ENCODE measurements at regions not wholly inside any gene's neighbourhood (a gene's known extent, or its start where the extent isn't known, plus 50 kb on each side); places are given as distances from the start of the nearest gene placed in this dataset.
A peak's percentile ranks its signal among the peaks of the same experiment; 100 is the strongest.

DNA sequence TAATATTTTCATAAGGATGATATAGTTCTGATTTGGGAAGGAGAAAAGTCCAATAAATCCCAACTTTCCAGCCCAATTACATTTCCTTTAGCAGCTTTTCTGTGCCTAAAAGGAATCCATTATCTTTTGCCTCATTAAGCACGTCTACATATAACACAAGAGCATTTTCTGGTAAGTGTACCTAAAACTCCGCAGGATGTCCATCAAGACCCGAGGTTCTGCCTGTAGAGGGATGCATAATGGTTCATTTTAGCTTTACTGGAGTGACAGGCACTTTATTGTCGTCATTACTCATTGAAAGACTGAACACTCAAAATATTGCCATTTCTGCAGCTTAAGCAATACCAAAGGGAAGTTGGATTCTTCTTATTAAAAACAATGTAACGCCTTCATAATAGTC lies 669.0 kb downstream of the PRELID2 start:
- DNase-seq: no peak

- no peak for DNase-seq
Observed at GRCh38 chr5:145163876-145164275, 671.3 kb downstream of the PRELID2 start.

DNA sequence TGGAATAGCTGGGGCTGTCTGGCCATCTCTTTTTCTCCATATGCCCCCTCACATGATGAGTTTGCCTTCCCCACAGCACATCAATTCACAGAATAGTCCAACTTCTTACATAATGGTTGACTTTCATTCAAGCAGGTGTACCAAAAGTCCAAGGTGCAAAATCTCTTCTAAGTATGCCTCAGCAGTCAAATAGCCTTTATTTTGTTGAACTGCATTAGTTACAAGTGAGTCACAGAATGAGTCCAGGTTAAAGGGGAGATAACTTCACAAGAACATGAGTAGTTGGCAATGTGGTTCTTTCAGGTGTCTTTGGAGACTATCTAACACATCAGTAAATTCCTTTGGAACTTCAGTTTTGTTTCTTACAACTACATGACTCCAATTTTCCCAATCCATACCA lies 672.5 kb downstream of the PRELID2 start:
- DNase-seq: no peak

DNA sequence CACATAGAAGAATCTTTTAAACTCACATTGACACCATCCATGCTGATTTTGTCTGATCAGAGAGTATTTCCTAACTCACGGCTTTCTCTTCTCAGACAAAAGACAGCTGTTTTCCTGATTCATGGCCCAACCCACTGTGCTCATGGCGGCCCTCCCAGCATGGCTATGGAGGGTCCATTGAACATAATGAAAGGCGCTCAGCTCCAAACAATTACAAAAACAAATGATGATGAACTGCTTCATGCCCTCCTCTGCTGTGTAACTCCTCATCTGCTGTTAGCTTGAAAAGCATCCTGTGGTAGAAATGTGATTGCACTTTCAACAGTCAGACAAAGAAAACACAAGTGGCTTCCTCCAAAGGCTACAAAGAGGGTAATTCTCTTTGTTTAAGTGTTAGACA lies 673.8 kb downstream of the PRELID2 start:
- DNase-seq: no peak

DNA sequence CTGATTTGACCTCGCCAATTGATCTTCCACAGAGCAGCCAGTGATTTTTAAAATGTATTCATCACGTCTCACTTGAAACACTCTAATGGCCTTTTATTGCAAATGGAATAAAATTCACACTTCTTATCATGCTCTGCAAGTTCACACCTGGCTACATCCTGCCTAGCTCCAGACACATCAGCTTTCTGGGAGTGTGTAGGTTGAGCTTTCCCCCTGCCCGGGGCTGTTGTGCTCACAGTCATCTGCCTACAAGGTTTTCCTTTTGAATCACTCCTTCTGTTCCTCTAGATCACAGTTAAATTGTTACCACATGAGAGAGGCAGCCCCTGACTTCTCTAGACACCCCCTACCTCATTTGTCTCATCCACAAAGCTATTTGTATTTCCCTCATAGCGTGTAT lies 674.5 kb downstream of the PRELID2 start:
- no peak for DNase-seq

DNA sequence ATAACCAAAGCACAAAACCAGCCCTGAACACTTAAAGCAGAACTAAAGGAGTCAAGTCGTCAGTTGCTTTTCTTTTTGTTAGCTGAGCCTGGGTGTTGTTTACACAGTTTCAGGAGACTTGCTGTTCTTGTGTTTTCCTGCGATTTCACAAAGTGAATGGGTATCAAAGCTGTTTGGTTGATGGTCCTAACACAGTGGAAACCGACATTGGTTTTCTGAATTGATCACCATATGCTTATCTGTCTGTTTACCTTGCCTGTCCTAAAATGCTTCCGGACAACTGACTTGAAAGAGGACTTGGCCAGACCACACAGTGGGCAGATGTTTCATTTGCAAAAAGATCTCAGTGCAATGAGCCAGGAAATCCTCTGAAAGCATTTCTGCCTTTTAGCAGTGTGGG lies 676.4 kb downstream of the PRELID2 start:
- DNase-seq: no peak

DNA sequence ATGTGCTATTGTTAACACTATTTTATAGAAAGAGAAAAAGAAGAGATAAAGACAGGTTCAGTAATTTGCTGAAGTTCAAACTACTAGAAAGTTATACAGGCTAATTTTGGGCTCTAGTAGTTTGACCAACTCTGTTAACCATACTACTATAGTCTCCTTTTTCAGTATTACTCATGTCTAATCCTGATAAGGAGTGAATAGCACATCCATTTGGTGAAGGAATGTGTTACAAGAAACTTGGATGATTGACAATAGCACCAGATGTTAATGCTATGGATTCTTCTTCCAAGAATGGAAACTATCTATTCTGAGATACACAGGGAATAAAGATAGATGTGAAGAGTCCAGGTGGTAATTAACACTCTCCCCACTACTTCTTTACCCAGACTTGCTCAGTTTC lies 677.3 kb downstream of the PRELID2 start:
- DNase-seq: no peak

DNA sequence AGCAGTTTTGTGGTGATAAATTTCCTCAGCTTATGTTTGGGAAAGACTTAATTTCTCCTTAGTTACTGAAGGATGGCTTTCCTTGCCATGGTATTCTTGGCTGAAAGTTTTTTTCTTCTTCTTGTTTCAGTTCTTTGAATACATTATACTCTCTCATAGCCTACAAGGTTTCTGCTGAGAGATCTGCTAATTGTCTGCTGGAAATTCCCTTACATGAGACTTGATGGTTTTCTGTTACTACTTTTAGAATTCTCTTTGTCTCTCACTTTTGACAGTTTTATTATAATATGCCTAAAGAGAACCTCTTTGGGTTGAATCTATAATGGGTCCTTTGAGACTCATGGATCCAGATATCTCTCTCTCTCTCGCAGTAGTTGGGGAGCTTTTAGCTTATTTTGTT lies 693.6 kb downstream of the PRELID2 start:
- no peak for DNase-seq

DNA sequence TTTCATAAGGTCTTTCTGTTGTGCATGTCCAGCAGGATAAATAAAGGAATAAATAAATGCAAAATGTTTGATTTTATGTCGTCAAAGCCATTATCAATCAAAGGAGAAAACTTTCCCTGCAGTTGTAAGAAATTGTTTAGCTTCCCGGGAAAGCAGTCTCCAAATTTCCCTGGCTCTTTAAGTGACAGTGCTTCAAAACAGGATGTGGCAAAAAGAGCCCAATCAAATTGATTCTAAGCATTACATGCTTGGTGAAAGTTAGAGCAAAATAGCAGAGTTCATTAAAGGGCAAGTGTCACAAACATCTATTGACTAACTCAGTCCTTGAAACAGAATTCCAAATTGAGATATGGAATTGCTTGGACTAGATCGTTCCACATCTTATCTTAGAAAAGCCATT lies 704.1 kb downstream of the PRELID2 start:
- DNase-seq: no peak

GRCh38 chr5:145129797-145130196 lies 705.3 kb downstream of the PRELID2 start:
- DNase-seq: no peak

DNA sequence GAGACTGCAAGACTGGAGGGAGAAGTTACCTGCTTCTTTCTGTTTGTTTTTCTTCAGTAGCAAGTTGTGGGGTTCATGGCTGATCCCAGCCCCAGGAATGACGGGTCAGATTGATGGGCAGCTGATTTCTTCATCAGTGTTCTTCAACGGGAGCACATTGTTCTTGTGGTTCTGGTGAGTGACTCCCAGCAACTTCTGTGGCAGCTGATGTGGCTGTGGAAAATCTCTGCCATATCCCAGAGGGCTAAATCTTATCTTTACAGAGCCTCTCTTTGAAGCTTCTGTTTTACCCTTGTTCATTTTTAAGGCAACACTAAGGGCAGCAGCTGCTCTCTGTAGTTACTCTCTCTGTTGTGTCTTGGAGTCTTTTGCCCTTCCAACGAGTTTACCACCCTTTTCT lies 710.3 kb downstream of the PRELID2 start:
- no peak for DNase-seq

DNA sequence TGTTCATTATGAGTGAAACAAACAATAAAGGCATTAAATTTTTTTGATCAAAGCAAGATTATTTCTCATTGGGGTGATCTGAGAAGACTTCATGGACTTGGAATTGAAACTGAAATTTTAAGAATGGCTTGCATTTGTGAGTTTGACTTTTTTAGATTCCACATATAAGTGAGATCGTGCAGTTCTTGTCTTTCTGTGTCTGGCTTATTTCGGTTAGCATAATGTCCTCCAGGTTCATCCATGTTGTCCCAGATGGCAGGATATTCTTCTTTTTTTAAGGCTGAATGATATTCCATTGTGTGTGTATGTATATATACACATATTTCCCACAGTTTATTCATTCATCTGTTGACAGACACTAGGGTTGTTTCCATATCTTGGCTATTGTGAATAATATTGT lies 716.5 kb downstream of the PRELID2 start:
- no peak for DNase-seq

- DNase-seq: no peak
Observed at GRCh38 chr5:145118127-145118526, 717.0 kb downstream of the PRELID2 start.

DNA sequence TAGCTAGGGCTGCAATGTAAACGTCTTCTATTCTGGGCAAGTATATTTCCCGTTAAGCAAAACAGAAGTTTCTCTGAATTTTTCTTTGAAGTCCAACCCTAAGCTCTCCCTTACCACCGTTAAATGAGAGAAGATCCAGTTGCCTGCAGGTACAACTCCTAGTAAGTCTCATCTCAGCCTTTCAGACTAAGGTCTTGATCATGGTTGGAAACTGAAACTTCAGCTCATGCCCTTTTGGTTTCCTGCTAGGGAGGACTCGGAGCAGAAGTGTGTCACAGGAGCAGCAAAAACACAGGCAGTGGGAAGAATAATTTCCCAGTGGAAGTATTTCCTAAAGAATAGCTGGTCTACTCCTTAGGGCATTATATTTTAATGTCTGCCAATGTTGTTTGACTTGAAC lies 717.9 kb downstream of the PRELID2 start:
- no peak for DNase-seq

DNA sequence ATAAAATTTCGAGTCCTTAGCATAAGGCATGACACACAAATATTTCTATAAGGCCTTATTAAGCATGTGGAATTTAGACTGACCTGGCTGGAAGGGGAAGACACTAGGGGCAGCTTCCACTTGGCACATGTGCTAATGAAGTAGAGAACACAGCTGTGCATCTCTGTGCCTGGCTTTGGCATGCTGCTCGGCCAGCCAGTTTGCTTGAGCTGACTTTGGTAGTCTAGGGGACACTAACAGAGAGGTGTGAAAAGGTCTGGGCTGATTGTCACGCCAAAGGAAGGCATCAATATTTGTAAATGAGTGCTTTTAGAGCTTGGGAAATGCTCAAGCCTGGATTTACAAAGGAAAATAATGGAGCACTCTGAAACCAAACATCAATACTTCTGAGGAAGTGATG lies 723.7 kb downstream of the PRELID2 start:
- DNase-seq: no peak

GRCh38 chr5:145110834-145111233 lies 724.3 kb downstream of the PRELID2 start:
- DNase-seq: no peak

DNA sequence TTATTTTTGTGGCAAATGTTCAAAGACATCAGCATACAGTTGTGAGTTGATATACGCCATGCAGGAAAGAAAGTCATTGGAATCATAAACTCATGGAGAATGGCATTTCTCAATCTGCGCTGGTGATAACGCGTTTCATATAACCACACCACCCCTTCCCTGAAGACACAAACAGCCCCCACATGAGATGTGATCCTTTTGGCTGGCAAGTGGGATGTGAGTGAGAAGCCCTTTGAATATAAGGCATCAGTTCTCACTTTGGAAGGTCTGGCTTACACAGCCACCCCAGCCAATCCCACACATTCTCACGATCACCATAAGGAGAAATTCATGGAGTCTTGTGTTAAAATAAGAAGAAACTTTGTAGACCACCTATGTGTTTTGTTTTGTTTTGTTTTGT lies 725.0 kb downstream of the PRELID2 start:
- no peak for DNase-seq

GRCh38 chr5:145105384-145105783 lies 729.8 kb downstream of the PRELID2 start:
- no peak for DNase-seq

GRCh38 chr5:145104106-145104505 lies 731.0 kb downstream of the PRELID2 start:
- no peak for DNase-seq

DNA sequence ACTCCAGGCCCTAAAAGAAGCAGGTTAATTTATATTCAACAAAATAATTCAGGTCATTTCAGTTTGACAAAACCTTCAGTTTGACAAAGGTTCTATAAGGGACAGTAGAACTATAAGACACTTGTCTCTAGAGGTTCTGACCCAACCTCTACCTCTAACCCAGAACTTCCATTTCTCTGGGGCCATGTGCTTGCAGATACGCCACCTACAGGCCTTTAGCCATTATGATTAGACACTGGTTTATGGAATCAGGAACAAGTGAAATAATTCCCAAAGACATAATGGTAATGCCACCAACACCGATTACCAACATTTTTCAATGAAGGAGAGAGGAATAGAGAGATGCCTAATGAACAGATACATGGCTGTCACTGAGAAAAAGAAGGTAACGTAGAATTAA lies 733.9 kb downstream of the PRELID2 start:
- no peak for DNase-seq

DNA sequence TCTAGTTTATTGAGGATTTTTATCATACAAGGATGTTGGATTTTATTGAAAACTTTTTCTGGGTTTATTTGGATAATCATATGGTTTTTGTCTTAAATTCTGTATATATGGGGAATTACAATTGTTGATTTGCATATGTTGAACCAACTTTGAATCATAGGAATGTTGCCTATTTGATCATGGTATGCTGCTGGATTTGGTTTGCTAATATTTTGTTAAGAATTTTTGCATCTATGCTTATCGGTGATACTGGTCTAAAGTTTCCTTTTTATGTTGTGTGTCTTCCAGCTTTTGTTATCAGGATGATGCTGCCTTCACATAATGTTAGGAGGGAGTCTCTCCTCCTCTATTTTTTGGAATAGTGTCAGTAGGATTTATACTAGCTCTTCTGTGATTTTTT lies 745.0 kb downstream of the PRELID2 start:
- no peak for DNase-seq

GRCh38 chr5:145084834-145085233 lies 750.3 kb downstream of the PRELID2 start:
- DNase-seq: no peak

DNA sequence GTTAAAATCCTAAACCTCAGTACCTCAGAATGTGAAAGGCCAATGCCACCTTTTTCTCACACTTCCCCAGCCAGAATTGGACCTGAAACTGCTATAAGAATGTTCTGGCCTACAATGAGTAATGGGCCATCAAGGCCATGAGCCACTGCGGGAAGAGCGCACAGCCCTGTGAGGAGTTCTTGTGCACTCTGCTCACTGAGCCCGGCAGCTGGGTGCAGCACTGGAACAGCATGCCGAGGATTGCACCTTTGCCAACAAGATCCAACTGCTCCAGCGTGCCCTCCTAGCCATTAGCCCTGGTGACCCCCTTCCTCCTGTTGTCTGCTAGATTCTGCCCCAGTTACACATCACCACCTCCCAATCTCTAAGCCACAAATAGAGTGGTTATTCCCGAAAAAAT lies 758.1 kb downstream of the PRELID2 start:
- DNase-seq: no peak

DNA sequence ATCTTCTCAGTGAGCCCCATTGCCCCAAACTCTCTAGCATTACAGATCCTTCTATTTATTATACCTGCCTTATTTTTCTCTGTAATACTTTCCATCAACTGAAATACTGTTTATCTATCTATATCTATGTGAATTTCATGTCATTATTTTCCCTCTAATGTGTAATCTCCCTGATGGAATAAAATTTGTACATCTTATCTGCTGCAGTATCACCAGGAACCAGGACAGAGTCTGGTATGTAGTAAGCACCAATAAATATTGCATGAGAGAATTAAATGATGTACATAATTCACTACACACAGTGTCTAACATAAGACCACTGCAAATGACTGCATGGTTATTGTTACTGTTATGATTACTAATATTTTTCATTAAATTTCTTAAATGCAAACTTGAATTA lies 759.1 kb downstream of the PRELID2 start:
- DNase-seq: no peak

DNA sequence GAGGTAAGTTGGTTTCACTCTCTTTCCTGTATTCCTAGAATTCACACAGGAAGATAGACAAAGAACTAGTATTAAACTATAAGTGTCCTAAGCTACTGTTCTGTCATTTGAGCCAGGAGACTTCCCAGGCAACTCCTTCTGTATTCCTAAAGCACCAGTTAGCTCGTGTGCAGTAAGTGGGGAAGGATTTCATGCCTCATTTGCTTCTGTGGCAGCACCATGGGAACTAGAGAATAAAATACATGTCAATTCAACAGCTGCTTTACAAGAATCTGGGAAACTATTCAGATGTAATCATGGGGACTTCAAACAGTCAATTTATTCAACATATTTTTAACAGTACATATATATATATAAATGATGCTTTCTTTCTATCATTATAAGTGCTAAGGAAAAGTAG lies 762.3 kb downstream of the PRELID2 start:
- peak; percentile 1 for DNase-seq

- DNase-seq: no peak
Observed at GRCh38 chr5:145068721-145069120, 766.4 kb downstream of the PRELID2 start.

All from NCI-H1105 treated with DMSO at 0.1 percent for 48 hours (cell line).